PC-3 (cell line): ENCODE measurements at regions not wholly inside any gene's neighbourhood (a gene's known extent, or its start where the extent isn't known, plus 50 kb on each side); places are given as distances from the start of the nearest gene placed in this dataset.

Source experiments
- EZH2 ChIP-seq: fragments of 300-600 bp; sonication (generic); IDR thresholded peaks from one replicate; pipeline ENCODE4 v1.6.1; 2017; ENCODE audit warnings: antibody characterized with exemption, mild to moderate bottlenecking, low read length; ENCODE audit not compliant: unreplicated experiment
- EZH2phosphoT487 ChIP-seq: fragments of 300-600 bp; sonication (generic); IDR thresholded peaks from 2 replicates; pipeline ENCODE4 v1.6.1; 2018; ENCODE audit warnings: mild to moderate bottlenecking, antibody characterized with exemption, low read length, borderline replicate concordance
- TF ChIP-seq, protein P1 (sequence below): fragments of 300-600 bp; sonication (generic); conservative IDR thresholded peaks from 2 replicates; pipeline ENCODE4 v1.5.1; 2017; ENCODE audit warnings: antibody characterized with exemption, low read depth, mild to moderate bottlenecking, low read length

DNA sequence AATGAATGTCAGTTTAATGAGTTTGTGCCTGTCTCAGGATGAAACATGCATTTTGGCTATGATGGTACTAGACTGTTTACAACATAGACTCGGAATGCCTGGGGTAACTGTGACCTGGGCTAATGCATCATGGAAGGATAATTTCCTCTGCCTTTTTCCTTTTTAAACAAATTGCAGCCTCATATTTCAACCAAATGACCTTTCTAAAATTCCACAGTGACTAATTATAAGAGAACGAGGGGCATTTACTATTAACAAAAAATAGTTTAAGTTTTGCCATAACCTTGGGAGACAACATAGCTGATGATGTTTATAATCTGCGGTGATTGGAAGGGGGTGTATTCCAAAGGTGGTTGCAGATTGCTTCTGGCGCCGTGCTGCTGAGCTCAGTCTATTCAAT, 1140.5 kb downstream of the GALC start:
- TF ChIP-seq EZH2 (no peak), EZH2phosphoT487 (no peak)
- TF ChIP-seq, protein P1, sequence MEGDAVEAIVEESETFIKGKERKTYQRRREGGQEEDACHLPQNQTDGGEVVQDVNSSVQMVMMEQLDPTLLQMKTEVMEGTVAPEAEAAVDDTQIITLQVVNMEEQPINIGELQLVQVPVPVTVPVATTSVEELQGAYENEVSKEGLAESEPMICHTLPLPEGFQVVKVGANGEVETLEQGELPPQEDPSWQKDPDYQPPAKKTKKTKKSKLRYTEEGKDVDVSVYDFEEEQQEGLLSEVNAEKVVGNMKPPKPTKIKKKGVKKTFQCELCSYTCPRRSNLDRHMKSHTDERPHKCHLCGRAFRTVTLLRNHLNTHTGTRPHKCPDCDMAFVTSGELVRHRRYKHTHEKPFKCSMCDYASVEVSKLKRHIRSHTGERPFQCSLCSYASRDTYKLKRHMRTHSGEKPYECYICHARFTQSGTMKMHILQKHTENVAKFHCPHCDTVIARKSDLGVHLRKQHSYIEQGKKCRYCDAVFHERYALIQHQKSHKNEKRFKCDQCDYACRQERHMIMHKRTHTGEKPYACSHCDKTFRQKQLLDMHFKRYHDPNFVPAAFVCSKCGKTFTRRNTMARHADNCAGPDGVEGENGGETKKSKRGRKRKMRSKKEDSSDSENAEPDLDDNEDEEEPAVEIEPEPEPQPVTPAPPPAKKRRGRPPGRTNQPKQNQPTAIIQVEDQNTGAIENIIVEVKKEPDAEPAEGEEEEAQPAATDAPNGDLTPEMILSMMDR: no peak
